ENCODE measurements at regions not wholly inside any gene's neighbourhood (a gene's known extent, or its start where the extent isn't known, plus 50 kb on each side); places are given as distances from the start of the nearest gene placed in this dataset.

GRCh38 chr1:201663491-201664113 is 124.7 kb downstream of the NAV1 start:
- ChIA-PET POLR2A (no interaction called here), CTCF (interaction anchor here (0.8 kb wide), 1 partner anchor 129 kb away, joined by 3 read pairs; no protein-coding TSS in a partner anchor)
- Histone ChIP-seq H4K20me1 (ENCODE audit: control insufficient read depth, insufficient read depth, low read length, poor library complexity, severe bottlenecking) (no peaks in the 10 kb centered on the region), H3K79me2 (ENCODE audit: control insufficient read depth, insufficient read depth, low read length) (no peaks in the 10 kb centered on the region), H2AFZ (ENCODE audit: insufficient read depth, low read depth, low read length, poor library complexity, severe bottlenecking) (no peak overlapping the region), H3K27me3 (replicated peaks in 1 of 4; ENCODE audit: control extremely low read depth in 1 of 4, control insufficient read depth in 3 of 4, insufficient read depth in 4 of 4, low read length in 3 of 4) (no peaks in the 10 kb centered on the region), H3K9ac (ENCODE audit: low read length) (no peak overlapping the region), H3K27ac (ENCODE audit: low read length in 2 of 2) (no peak overlapping the region), H3K36me3 (replicated peaks in 1 of 2; ENCODE audit: control extremely low read depth in 1 of 2, control insufficient read depth in 1 of 2, extremely low read depth in 1 of 2, insufficient read depth in 2 of 2, low read length in 1 of 2) (no peaks in the 10 kb centered on the region), H3K4me1 (ENCODE audit: control insufficient read depth in 2 of 2, insufficient read depth in 2 of 2, low read length in 2 of 2) (no peaks in the 10 kb centered on the region), H3K4me3 (ENCODE audit: control extremely low read depth in 1 of 5, extremely low read depth in 1 of 5, insufficient read depth in 1 of 5, low read depth in 2 of 5, low read length in 4 of 5) (no peak overlapping the region), H3K4me2 (replicated peaks; ENCODE audit: low read depth, low read length, poor library complexity, severe bottlenecking) (no peak overlapping the region), H3K9me3 (ENCODE audit: control extremely low read depth in 1 of 3, control insufficient read depth in 2 of 3, insufficient read depth in 1 of 3, low read length in 2 of 3) (no peaks in the 10 kb centered on the region)
- ATAC-seq (ENCODE audit: low read depth) = no peak
- intact Hi-C loops (cut with micrococcal nuclease) = no loop called here
- DNase-seq = no peak
- no peaks in the 10 kb centered on the region for H3K9me3 Mint-ChIP-seq (ENCODE audit: insufficient read depth)
- TF ChIP-seq CTCF (IDR thresholded peaks at IDR 0.05) (no peak), EZH2 (IDR thresholded peaks at IDR 0.05; ENCODE audit: borderline replicate concordance, insufficient read depth, low read depth, low read length, poor library complexity, severe bottlenecking) (no peak)
- no peaks in the 10 kb centered on the region for H3K4me1 Mint-ChIP-seq
- WGBS (ENCODE audit: insufficient coverage) = 100% methylated on average over 4 of the region's 5 CpGs
- peaks cover 10% of the 10 kb centered on the region for H3K27me3 Mint-ChIP-seq
- H3K27ac Mint-ChIP-seq = no peak overlapping the region
- no peak overlapping the region for H3K4me3 Mint-ChIP-seq

GRCh38 chr1:201665036-201665435 is 126.1 kb downstream of the NAV1 start:
- Histone ChIP-seq H3K4me1 (ENCODE audit: control insufficient read depth in 2 of 2, insufficient read depth in 2 of 2, low read length in 2 of 2) (no peaks in the 10 kb centered on the region), H3K4me2 (replicated peaks; ENCODE audit: low read depth, low read length, poor library complexity, severe bottlenecking) (no peak overlapping the region), H3K27ac (ENCODE audit: low read length in 2 of 2) (no peak overlapping the region), H3K9ac (ENCODE audit: low read length) (no peak overlapping the region), H3K27me3 (replicated peaks in 1 of 4; ENCODE audit: control extremely low read depth in 1 of 4, control insufficient read depth in 3 of 4, insufficient read depth in 4 of 4, low read length in 3 of 4) (no peaks in the 10 kb centered on the region), H3K4me3 (ENCODE audit: control extremely low read depth in 1 of 5, extremely low read depth in 1 of 5, insufficient read depth in 1 of 5, low read depth in 2 of 5, low read length in 4 of 5) (no peak overlapping the region), H3K9me3 (ENCODE audit: control extremely low read depth in 1 of 3, control insufficient read depth in 2 of 3, insufficient read depth in 1 of 3, low read length in 2 of 3) (no peaks in the 10 kb centered on the region), H2AFZ (ENCODE audit: insufficient read depth, low read depth, low read length, poor library complexity, severe bottlenecking) (no peak overlapping the region), H4K20me1 (ENCODE audit: control insufficient read depth, insufficient read depth, low read length, poor library complexity, severe bottlenecking) (no peaks in the 10 kb centered on the region), H3K36me3 (replicated peaks in 1 of 2; ENCODE audit: control extremely low read depth in 1 of 2, control insufficient read depth in 1 of 2, extremely low read depth in 1 of 2, insufficient read depth in 2 of 2, low read length in 1 of 2) (no peaks in the 10 kb centered on the region), H3K79me2 (ENCODE audit: control insufficient read depth, insufficient read depth, low read length) (no peaks in the 10 kb centered on the region)
- no peaks in the 10 kb centered on the region for H3K4me1 Mint-ChIP-seq
- no peak overlapping the region for H3K4me3 Mint-ChIP-seq
- TF ChIP-seq EZH2 (IDR thresholded peaks at IDR 0.05; ENCODE audit: borderline replicate concordance, insufficient read depth, low read depth, low read length, poor library complexity, severe bottlenecking) (no peak), CTCF (IDR thresholded peaks at IDR 0.05) (no peak)
- CTCF ChIA-PET = no interaction called here
- ATAC-seq (ENCODE audit: low read depth) (no peak), DNase-seq (no peak)
- 77% methylated on average over 8 of the region's 8 CpGs for WGBS (ENCODE audit: insufficient coverage)
- intact Hi-C loops (cut with micrococcal nuclease) = no loop called here
- H3K27ac Mint-ChIP-seq = no peak overlapping the region
- POLR2A ChIA-PET = no interaction called here
- peaks cover 15% of the 10 kb centered on the region for H3K27me3 Mint-ChIP-seq
- H3K9me3 Mint-ChIP-seq (ENCODE audit: insufficient read depth) = no peaks in the 10 kb centered on the region

Data from B cell (primary cell).